ENCODE measurements at regions not wholly inside any gene's neighbourhood (a gene's known extent, or its start where the extent isn't known, plus 50 kb on each side); places are given as distances from the start of the nearest gene placed in this dataset.

DNA sequence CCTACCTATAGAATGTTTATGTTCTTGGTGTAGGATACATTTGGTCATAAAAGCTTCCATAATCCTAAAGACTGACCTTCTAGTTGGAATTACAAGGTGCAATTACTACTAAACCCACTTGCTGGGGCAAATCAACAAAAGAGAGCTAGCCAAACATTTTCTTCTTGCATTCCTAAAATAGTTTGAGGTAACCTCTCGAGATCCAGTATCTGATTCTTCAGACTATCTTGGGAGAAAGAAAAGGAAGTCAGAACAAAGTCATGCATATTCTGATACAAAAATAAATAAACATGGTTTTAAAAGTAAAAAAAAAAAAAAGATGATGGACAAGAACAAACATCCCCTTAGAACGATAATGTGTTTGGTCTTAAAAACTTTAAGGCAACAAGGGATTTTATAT lies 294.2 kb upstream of the RSPO3 start:
- TF ChIP-seq CTCF (IDR thresholded peaks at IDR 0.05) (no peak), POLR2A (IDR thresholded peaks at IDR 0.05) (no peak)
